IPS-20b (cell line): ENCODE measurements at regions not wholly inside any gene's neighbourhood (a gene's known extent, or its start where the extent isn't known, plus 50 kb on each side); places are given as distances from the start of the nearest gene placed in this dataset.

ENCODE experiments used
- H3K27ac ChIP-seq: one replicate; pipeline ENCODE4 v1.5.1; 2013; ENCODE audit warnings: low read length
- H3K27me3 ChIP-seq: 2 replicates; pipeline ENCODE4 v1.6.1; 2013; ENCODE audit warnings: mild to moderate bottlenecking, low read length, inconsistent platforms; ENCODE audit not compliant: insufficient read depth
- H3K36me3 ChIP-seq: 2 replicates; pipeline ENCODE4 v1.6.1; 2013; ENCODE audit warnings: low read depth, mild to moderate bottlenecking, inconsistent platforms, low read length, moderate library complexity; ENCODE audit not compliant: insufficient read depth
- H3K4me1 ChIP-seq: 2 replicates; pipeline ENCODE4 v1.6.1; 2013; ENCODE audit warnings: mild to moderate bottlenecking, control low read depth, inconsistent platforms, low read length, moderate library complexity; ENCODE audit not compliant: insufficient read depth
- H3K4me3 ChIP-seq: 2 replicates; pipeline ENCODE4 v1.5.1; 2013; ENCODE audit warnings: mild to moderate bottlenecking, low read length, inconsistent platforms
- H3K9ac ChIP-seq: 2 replicates; pipeline ENCODE4 v1.6.1; 2013; ENCODE audit warnings: low read depth, mild to moderate bottlenecking, inconsistent platforms, low read length, moderate library complexity
- H3K9me3 ChIP-seq: 2 replicates; pipeline ENCODE4 v1.6.1; 2013; ENCODE audit warnings: mild to moderate bottlenecking, low read depth, low read length, inconsistent platforms; ENCODE audit not compliant: insufficient read depth

GRCh38 chr13:99066219-99066618, 88.4 kb upstream of the DOCK9 start:
- Histone ChIP-seq H3K9ac (no peak overlapping the region), H3K27me3 (no peaks in the 10 kb centered on the region), H3K4me1 (0 out of 2 replicates have a peak, but pooled peaks cover 3% of the 10 kb centered on the region), H3K9me3 (no peaks in the 10 kb centered on the region), H3K27ac (no peak overlapping the region), H3K4me3 (no peak overlapping the region), H3K36me3 (no peaks in the 10 kb centered on the region)

GRCh38 chr13:99067159-99067985, 89.5 kb upstream of the DOCK9 start:
- H3K4me3 ChIP-seq: no peak overlapping the region
- no peaks in the 10 kb centered on the region for H3K36me3 ChIP-seq
- 0 out of 2 replicates have a peak, but pooled peaks cover 3% of the 10 kb centered on the region for H3K4me1 ChIP-seq
- H3K27ac ChIP-seq: no peak overlapping the region
- no peaks in the 10 kb centered on the region for H3K9me3 ChIP-seq
- H3K9ac ChIP-seq: no peak overlapping the region
- H3K27me3 ChIP-seq: no peaks in the 10 kb centered on the region

GRCh38 chr13:99071211-99071610, 93.3 kb upstream of the DOCK9 start:
- peaks cover 3% of the 10 kb centered on the region; the same call in 1 of the 2 replicates for H3K4me1 ChIP-seq
- no peak overlapping the region for H3K27ac ChIP-seq
- no peaks in the 10 kb centered on the region for H3K27me3 ChIP-seq
- H3K9ac ChIP-seq: no peak overlapping the region
- H3K4me3 ChIP-seq: no peak overlapping the region
- no peaks in the 10 kb centered on the region for H3K36me3 ChIP-seq
- no peaks in the 10 kb centered on the region for H3K9me3 ChIP-seq

GRCh38 chr13:99071666-99072065, 93.8 kb upstream of the DOCK9 start:
- Histone ChIP-seq H3K4me1 (peaks cover 2% of the 10 kb centered on the region; the same call in 1 of the 2 replicates), H3K9me3 (no peaks in the 10 kb centered on the region), H3K27ac (no peak overlapping the region), H3K27me3 (no peaks in the 10 kb centered on the region), H3K4me3 (no peak overlapping the region), H3K36me3 (no peaks in the 10 kb centered on the region), H3K9ac (no peak overlapping the region)

GRCh38 chr13:99072356-99072755, 94.5 kb upstream of the DOCK9 start:
- Histone ChIP-seq H3K9me3 (no peaks in the 10 kb centered on the region), H3K36me3 (no peaks in the 10 kb centered on the region), H3K27ac (no peak overlapping the region), H3K27me3 (no peaks in the 10 kb centered on the region), H3K4me3 (no peak overlapping the region), H3K4me1 (no peaks in the 10 kb centered on the region; the same call in 1 of the 2 replicates), H3K9ac (no peak overlapping the region)

- no peak overlapping the region for H3K27ac ChIP-seq
- no peaks in the 10 kb centered on the region; the same call in 1 of the 2 replicates for H3K4me1 ChIP-seq
- H3K4me3 ChIP-seq: no peak overlapping the region
- no peaks in the 10 kb centered on the region for H3K27me3 ChIP-seq
- H3K9me3 ChIP-seq: no peaks in the 10 kb centered on the region
- H3K36me3 ChIP-seq: no peaks in the 10 kb centered on the region
- no peak overlapping the region for H3K9ac ChIP-seq
These were observed 95.1 kb upstream of the DOCK9 start for GRCh38 chr13:99072941-99073340.

GRCh38 chr13:99074693-99075092, 96.8 kb upstream of the DOCK9 start:
- Histone ChIP-seq H3K9ac (no peak overlapping the region), H3K4me3 (no peak overlapping the region), H3K9me3 (no peaks in the 10 kb centered on the region), H3K4me1 (no peaks in the 10 kb centered on the region; the same call in 1 of the 2 replicates), H3K27me3 (no peaks in the 10 kb centered on the region), H3K27ac (no peak overlapping the region), H3K36me3 (no peaks in the 10 kb centered on the region)

- Histone ChIP-seq H3K36me3 (no peaks in the 10 kb centered on the region), H3K4me1 (no peaks in the 10 kb centered on the region; the same call in 1 of the 2 replicates), H3K9me3 (no peaks in the 10 kb centered on the region), H3K27me3 (no peaks in the 10 kb centered on the region), H3K9ac (no peak overlapping the region), H3K27ac (no peak overlapping the region), H3K4me3 (no peak overlapping the region)
These were observed 97.7 kb upstream of the DOCK9 start for GRCh38 chr13:99075268-99076191.

- H3K4me3 ChIP-seq: no peak overlapping the region
- H3K27ac ChIP-seq: no peak overlapping the region
- no peaks in the 10 kb centered on the region for H3K36me3 ChIP-seq
- H3K9me3 ChIP-seq: no peaks in the 10 kb centered on the region
- no peak overlapping the region for H3K9ac ChIP-seq
- no peaks in the 10 kb centered on the region for H3K27me3 ChIP-seq
- H3K4me1 ChIP-seq: no peaks in the 10 kb centered on the region; the same call in 1 of the 2 replicates
These were observed 100.3 kb upstream of the DOCK9 start for GRCh38 chr13:99078017-99078771.

- Histone ChIP-seq H3K27me3 (peaks cover 19% of the 10 kb centered on the region), H3K9ac (no peak overlapping the region), H3K9me3 (no peaks in the 10 kb centered on the region), H3K27ac (no peak overlapping the region), H3K36me3 (no peaks in the 10 kb centered on the region), H3K4me3 (no peak overlapping the region), H3K4me1 (no peaks in the 10 kb centered on the region)
These were observed 102.3 kb upstream of the DOCK9 start for GRCh38 chr13:99080131-99080530.

GRCh38 chr13:99083981-99084380, 106.1 kb upstream of the DOCK9 start:
- Histone ChIP-seq H3K4me3 (no peak overlapping the region), H3K9ac (no peak overlapping the region), H3K9me3 (no peaks in the 10 kb centered on the region), H3K27me3 (peaks cover 46% of the 10 kb centered on the region), H3K36me3 (no peaks in the 10 kb centered on the region), H3K27ac (no peak overlapping the region), H3K4me1 (no peaks in the 10 kb centered on the region)
